ENCODE measurements at regions not wholly inside any gene's neighbourhood (a gene's known extent, or its start where the extent isn't known, plus 50 kb on each side); places are given as distances from the start of the nearest gene placed in this dataset.

DNA sequence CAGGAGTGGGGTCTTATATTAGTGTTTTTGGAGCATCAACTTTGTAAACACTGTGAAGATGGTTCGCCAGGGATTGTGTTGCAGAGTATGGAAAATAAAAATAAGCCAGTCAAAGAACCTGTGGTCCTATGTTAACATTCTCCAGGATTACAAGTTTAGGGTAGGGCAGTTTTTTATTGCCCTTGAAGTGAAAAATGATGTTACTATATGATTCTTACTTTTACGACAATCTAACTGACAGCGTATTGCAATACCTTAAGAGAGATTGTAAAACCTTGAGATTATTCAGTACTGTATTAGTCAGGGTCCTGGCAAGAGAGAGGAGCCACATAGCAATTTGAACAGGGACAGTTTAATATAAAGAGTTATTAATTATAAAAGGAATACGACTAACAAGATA lies 144.7 kb upstream of the ZNF608 start:
- Mint-ChIP-seq H3K4me1 (ENCODE audit: low read depth, unreplicated experiment) (peaks cover 22% of the 10 kb centered on the region), H3K27ac (ENCODE audit: unreplicated experiment) (no peak overlapping the region), H3K36me3 (ENCODE audit: insufficient read depth, unreplicated experiment) (peaks cover 6% of the 10 kb centered on the region), H3K9me3 (ENCODE audit: low read depth, unreplicated experiment) (no peaks in the 10 kb centered on the region), H3K4me3 (ENCODE audit: low read depth, unreplicated experiment) (no peak overlapping the region), H3K27me3 (ENCODE audit: unreplicated experiment) (no peaks in the 10 kb centered on the region)
- TF ChIP-seq, protein P1, sequence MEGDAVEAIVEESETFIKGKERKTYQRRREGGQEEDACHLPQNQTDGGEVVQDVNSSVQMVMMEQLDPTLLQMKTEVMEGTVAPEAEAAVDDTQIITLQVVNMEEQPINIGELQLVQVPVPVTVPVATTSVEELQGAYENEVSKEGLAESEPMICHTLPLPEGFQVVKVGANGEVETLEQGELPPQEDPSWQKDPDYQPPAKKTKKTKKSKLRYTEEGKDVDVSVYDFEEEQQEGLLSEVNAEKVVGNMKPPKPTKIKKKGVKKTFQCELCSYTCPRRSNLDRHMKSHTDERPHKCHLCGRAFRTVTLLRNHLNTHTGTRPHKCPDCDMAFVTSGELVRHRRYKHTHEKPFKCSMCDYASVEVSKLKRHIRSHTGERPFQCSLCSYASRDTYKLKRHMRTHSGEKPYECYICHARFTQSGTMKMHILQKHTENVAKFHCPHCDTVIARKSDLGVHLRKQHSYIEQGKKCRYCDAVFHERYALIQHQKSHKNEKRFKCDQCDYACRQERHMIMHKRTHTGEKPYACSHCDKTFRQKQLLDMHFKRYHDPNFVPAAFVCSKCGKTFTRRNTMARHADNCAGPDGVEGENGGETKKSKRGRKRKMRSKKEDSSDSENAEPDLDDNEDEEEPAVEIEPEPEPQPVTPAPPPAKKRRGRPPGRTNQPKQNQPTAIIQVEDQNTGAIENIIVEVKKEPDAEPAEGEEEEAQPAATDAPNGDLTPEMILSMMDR (IDR thresholded peaks at IDR 0.05; ENCODE audit: unreplicated experiment), result no peak
- intact Hi-C loops (cut with micrococcal nuclease; ENCODE audit: unreplicated experiment), result no loop called here
- CTCF ChIA-PET, result no interaction called here
- DNase-seq, result no peak
- no TSS peak for BruUV-seq (replicated peaks)

- Mint-ChIP-seq H3K9me3 (ENCODE audit: low read depth, unreplicated experiment) (no peaks in the 10 kb centered on the region), H3K4me1 (ENCODE audit: low read depth, unreplicated experiment) (peaks cover 19% of the 10 kb centered on the region), H3K27ac (ENCODE audit: unreplicated experiment) (no peak overlapping the region), H3K27me3 (ENCODE audit: unreplicated experiment) (no peaks in the 10 kb centered on the region), H3K4me3 (ENCODE audit: low read depth, unreplicated experiment) (no peak overlapping the region), H3K36me3 (ENCODE audit: insufficient read depth, unreplicated experiment) (peaks cover 6% of the 10 kb centered on the region)
- no peak for DNase-seq
- intact Hi-C loops (cut with micrococcal nuclease; ENCODE audit: unreplicated experiment), result no loop called here
- TF ChIP-seq, protein P1 (IDR thresholded peaks at IDR 0.05; ENCODE audit: unreplicated experiment), result no peak
- CTCF ChIA-PET, result no interaction called here
- BruUV-seq (replicated peaks), result no TSS peak
Measured at GRCh38 chr5:124892185-124892848, 145.9 kb upstream of the ZNF608 start.

DNA sequence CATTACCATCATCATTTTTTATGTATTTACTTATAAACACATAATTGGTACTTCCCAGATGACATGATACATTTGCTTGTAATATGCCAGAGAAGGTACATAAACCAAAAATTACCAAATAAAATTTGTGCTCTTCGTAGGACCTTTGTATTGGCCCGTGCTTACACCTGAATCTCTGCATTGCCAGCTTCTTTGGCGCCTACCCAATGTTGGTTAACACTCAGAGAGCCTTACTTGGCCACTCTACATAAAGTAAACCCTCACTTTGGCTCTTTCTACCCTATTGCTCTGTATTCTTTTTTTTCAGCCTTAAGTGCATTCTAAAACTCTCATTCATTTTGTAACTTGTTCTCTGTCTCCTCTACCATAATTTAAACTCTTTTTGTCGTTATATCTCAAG lies 148.1 kb upstream of the ZNF608 start:
- BruUV-seq (replicated peaks), result no TSS peak
- H3K4me1 Mint-ChIP-seq (ENCODE audit: low read depth, unreplicated experiment), result no peaks in the 10 kb centered on the region
- CTCF ChIA-PET, result no interaction called here
- TF ChIP-seq, protein P1 (IDR thresholded peaks at IDR 0.05; ENCODE audit: unreplicated experiment), result no peak
- no peak overlapping the region for H3K4me3 Mint-ChIP-seq (ENCODE audit: low read depth, unreplicated experiment)
- DNase-seq, result no peak
- H3K27ac Mint-ChIP-seq (ENCODE audit: unreplicated experiment), result no peak overlapping the region
- no peaks in the 10 kb centered on the region for H3K9me3 Mint-ChIP-seq (ENCODE audit: low read depth, unreplicated experiment)
- no peaks in the 10 kb centered on the region for H3K27me3 Mint-ChIP-seq (ENCODE audit: unreplicated experiment)
- H3K36me3 Mint-ChIP-seq (ENCODE audit: insufficient read depth, unreplicated experiment), result no peaks in the 10 kb centered on the region
- intact Hi-C loops (cut with micrococcal nuclease; ENCODE audit: unreplicated experiment), result no loop called here

DNA sequence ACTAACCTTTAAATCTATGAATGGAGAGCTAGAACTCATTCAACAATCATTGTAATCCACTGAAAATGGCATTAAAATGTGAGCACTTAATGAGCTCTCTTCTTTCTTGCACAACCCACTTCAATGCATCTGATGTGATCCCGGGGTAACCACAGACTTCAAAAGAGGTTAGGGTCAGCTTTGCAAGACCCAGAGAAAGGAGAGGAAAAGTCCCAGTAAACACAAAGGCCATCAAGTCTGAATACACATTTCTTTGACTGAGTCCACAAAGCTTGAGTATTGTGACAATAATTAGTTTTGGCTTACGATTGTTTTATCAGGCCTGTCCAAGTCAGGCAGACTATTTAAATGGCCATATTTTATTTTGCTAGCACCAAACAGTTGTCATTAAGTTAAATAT lies 148.8 kb upstream of the ZNF608 start:
- CTCF ChIA-PET, result no interaction called here
- H3K9me3 Mint-ChIP-seq (ENCODE audit: low read depth, unreplicated experiment), result no peaks in the 10 kb centered on the region
- intact Hi-C loops (cut with micrococcal nuclease; ENCODE audit: unreplicated experiment), result no loop called here
- no peak overlapping the region for H3K4me3 Mint-ChIP-seq (ENCODE audit: low read depth, unreplicated experiment)
- TF ChIP-seq, protein P1 (IDR thresholded peaks at IDR 0.05; ENCODE audit: unreplicated experiment), result no peak
- BruUV-seq (replicated peaks), result no TSS peak
- H3K4me1 Mint-ChIP-seq (ENCODE audit: low read depth, unreplicated experiment), result no peaks in the 10 kb centered on the region
- no peak overlapping the region for H3K27ac Mint-ChIP-seq (ENCODE audit: unreplicated experiment)
- DNase-seq, result no peak
- H3K36me3 Mint-ChIP-seq (ENCODE audit: insufficient read depth, unreplicated experiment), result no peaks in the 10 kb centered on the region
- no peaks in the 10 kb centered on the region for H3K27me3 Mint-ChIP-seq (ENCODE audit: unreplicated experiment)
